ENCODE measurements at regions not wholly inside any gene's neighbourhood (a gene's known extent, or its start where the extent isn't known, plus 50 kb on each side); places are given as distances from the start of the nearest gene placed in this dataset.
A peak's percentile ranks its signal among the peaks of the same experiment; 100 is the strongest.

- Histone ChIP-seq H3K27ac (peak overlapping the region; percentile 4 to 37), H3K27me3 (replicated peaks; ENCODE audit: insufficient read depth) (no peaks in the 10 kb centered on the region), H3K9me3 (no peaks in the 10 kb centered on the region), H3K4me3 (no peak overlapping the region), H3K4me1 (replicated peaks) (no peaks in the 10 kb centered on the region), H3K36me3 (no peaks in the 10 kb centered on the region)
- peak; percentile 73 for DNase-seq (ENCODE audit: low spot score)
- intact Hi-C loops (cut with DNase I), result no loop called here
- TF ChIP-seq POLR2A (IDR thresholded peaks at IDR 0.05) (no peak), POLR2AphosphoS5 (IDR thresholded peaks at IDR 0.05) (peak; percentile 85)
- WGBS, result 27% methylated on average over 11 of the region's 11 CpGs
Observed at GRCh38 chr14:53509276-53510244, 356.4 kb upstream of the DDHD1 start.

- Histone ChIP-seq H3K27me3 (replicated peaks; ENCODE audit: insufficient read depth) (no peaks in the 10 kb centered on the region), H3K9me3 (no peaks in the 10 kb centered on the region), H3K4me3 (no peak overlapping the region), H3K27ac (no peak overlapping the region), H3K4me1 (replicated peaks) (no peaks in the 10 kb centered on the region), H3K36me3 (no peaks in the 10 kb centered on the region)
- TF ChIP-seq CTCF (IDR thresholded peaks at IDR 0.05), result no peak
- TF ChIP-seq POLR2A (IDR thresholded peaks at IDR 0.05), result no peak
- TF ChIP-seq POLR2AphosphoS5 (IDR thresholded peaks at IDR 0.05), result peak; percentile 47
- intact Hi-C loops (cut with DNase I), result no loop called here
- peak; percentile 31 for DNase-seq (ENCODE audit: low spot score)
- WGBS, result 17% methylated on average over 3 of the region's 3 CpGs
Observed at GRCh38 chr14:53501361-53502211, 348.5 kb upstream of the DDHD1 start.

GRCh38 chr14:53500191-53500590, 347.1 kb upstream of the DDHD1 start:
- 100% methylated on average over 1 of the region's 1 CpG for WGBS
- Histone ChIP-seq H3K9me3 (no peaks in the 10 kb centered on the region), H3K27me3 (replicated peaks; ENCODE audit: insufficient read depth) (no peaks in the 10 kb centered on the region), H3K27ac (no peak overlapping the region), H3K4me3 (no peak overlapping the region), H3K4me1 (replicated peaks) (no peaks in the 10 kb centered on the region), H3K36me3 (no peaks in the 10 kb centered on the region)
- no peak for DNase-seq (ENCODE audit: low spot score)
- intact Hi-C loops (cut with DNase I), result no loop called here
- TF ChIP-seq POLR2A (IDR thresholded peaks at IDR 0.05), result no peak
- TF ChIP-seq CTCF (IDR thresholded peaks at IDR 0.05), result no peak
- no peak for TF ChIP-seq POLR2AphosphoS5 (IDR thresholded peaks at IDR 0.05)

GRCh38 chr14:53496668-53497067, 343.5 kb upstream of the DDHD1 start:
- no peak for DNase-seq (ENCODE audit: low spot score)
- intact Hi-C loops (cut with DNase I), result no loop called here
- Histone ChIP-seq H3K4me1 (replicated peaks) (no peaks in the 10 kb centered on the region), H3K27ac (no peak overlapping the region), H3K36me3 (no peaks in the 10 kb centered on the region), H3K4me3 (no peak overlapping the region), H3K27me3 (replicated peaks; ENCODE audit: insufficient read depth) (no peaks in the 10 kb centered on the region), H3K9me3 (no peaks in the 10 kb centered on the region)
- TF ChIP-seq POLR2A (IDR thresholded peaks at IDR 0.05) (no peak), POLR2AphosphoS5 (IDR thresholded peaks at IDR 0.05) (no peak), CTCF (IDR thresholded peaks at IDR 0.05) (no peak)
- 64% methylated on average over 2 of the region's 2 CpGs for WGBS

- 91% methylated on average over 9 of the region's 9 CpGs for WGBS
- TF ChIP-seq POLR2A (IDR thresholded peaks at IDR 0.05), result no peak
- Histone ChIP-seq H3K4me1 (replicated peaks) (no peaks in the 10 kb centered on the region), H3K9me3 (no peaks in the 10 kb centered on the region), H3K36me3 (no peaks in the 10 kb centered on the region), H3K27me3 (replicated peaks; ENCODE audit: insufficient read depth) (no peaks in the 10 kb centered on the region), H3K27ac (no peak overlapping the region), H3K4me3 (no peak overlapping the region)
- no peak for DNase-seq (ENCODE audit: low spot score)
- intact Hi-C loops (cut with DNase I), result no loop called here
Observed at GRCh38 chr14:53495846-53496343, 342.8 kb upstream of the DDHD1 start.
